NCI-H748 (cell line): ENCODE measurements at regions not wholly inside any gene's neighbourhood (a gene's known extent, or its start where the extent isn't known, plus 50 kb on each side); places are given as distances from the start of the nearest gene placed in this dataset.

ENCODE experiments used
- DNase-seq: peaks from one replicate; lab custom pipeline; 2025; ENCODE audit not compliant: unreplicated experiment; lab: John Stamatoyannopoulos, UW

DNA sequence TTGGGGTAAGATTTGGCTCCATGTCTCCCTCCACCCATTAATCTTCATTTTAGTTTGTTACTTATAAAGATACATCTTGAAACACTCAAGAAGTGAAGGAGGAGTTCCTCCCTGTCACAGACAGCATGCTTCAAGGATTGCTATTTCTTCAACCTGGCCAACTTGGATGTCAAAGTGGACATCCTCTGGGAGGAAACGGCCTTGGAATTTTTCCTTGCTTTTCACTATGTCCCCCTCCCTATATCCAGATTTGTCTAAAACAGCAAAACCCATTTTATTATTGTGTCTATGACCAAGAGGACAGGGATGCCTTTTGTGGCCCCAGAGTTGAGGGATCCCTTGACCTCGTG is 242.9 kb downstream of the LPIN1 start:
- no peak for DNase-seq

- DNase-seq: no peak
Observed at GRCh38 chr2:11990576-11990975, 244.1 kb downstream of the LPIN1 start.

DNA sequence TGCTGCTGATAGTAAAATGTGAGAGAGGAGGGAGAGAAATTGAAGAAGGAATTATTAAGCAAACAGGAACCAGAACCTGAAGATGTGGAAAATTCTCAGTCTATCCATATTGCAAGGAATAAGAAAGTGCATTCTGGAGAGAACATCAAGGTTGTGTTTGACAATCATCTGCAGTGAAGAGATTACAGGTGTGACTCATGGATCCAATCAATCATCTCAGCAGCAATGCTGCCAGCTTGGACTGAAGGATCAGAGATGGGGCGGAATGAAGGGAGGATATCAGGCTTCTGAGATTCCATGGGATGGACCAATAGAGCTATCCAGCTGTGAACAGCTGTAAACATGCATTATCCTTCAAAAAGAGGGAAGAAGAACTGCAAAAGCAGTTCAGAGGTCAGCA is 247.3 kb downstream of the LPIN1 start:
- no peak for DNase-seq

- DNase-seq: no peak
Observed at GRCh38 chr2:11995456-11995855, 249.0 kb downstream of the LPIN1 start.

DNA sequence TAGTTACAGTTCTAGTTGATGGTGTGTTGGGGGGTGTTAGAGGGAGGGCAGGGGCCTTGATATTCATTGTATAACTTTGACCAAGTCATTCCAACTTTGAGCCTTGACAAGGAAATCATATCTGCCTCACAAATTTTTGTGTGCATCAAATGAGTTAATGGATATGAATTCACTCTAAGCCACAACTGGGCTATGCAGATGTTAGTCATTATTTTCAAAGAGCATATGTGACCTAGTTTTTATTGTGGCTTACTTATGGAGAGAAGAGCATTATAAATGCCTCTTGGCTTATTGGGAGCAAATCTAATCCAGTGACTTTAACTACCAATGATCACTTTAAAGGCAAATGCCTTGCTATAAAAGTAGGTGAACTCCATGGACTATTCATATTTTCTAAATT is 250.2 kb downstream of the LPIN1 start:
- no peak for DNase-seq

DNA sequence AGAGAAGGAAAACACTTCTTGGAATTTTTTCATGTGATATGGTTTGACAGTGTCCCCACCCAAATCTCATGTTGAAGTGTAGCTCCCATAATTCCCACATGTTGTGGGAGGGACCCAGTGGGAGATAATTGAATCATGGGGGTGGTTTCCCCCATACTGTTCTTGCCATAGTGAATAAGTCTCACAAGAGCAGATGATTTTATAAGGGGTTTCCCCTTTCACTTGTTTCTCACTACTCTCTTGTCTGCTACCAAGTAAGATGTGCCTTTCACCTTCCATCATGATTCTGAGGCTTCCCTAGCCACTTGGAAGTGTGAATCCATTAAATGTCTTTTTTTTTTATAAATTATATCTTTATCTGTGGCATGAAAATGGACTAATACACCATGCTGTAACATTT is 250.7 kb downstream of the LPIN1 start:
- no peak for DNase-seq

DNA sequence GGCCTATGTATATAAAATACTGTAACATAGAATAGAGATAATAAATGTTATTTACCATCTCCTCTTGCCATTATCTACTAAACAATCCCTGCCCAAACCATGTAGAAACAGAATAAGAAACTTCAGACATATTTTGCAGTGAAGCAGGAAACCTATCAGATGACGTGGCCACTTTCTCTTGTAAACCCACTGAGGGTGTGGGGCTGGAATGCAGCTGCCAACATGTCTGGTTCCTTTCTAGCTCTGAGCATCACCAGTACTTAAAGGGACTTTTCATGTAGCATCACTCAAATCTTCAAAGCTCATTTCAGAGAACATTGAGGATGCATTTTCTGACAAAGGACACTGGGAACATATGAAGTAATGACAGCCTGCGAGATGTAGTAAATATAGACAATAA is 251.8 kb downstream of the LPIN1 start:
- DNase-seq: no peak

DNA sequence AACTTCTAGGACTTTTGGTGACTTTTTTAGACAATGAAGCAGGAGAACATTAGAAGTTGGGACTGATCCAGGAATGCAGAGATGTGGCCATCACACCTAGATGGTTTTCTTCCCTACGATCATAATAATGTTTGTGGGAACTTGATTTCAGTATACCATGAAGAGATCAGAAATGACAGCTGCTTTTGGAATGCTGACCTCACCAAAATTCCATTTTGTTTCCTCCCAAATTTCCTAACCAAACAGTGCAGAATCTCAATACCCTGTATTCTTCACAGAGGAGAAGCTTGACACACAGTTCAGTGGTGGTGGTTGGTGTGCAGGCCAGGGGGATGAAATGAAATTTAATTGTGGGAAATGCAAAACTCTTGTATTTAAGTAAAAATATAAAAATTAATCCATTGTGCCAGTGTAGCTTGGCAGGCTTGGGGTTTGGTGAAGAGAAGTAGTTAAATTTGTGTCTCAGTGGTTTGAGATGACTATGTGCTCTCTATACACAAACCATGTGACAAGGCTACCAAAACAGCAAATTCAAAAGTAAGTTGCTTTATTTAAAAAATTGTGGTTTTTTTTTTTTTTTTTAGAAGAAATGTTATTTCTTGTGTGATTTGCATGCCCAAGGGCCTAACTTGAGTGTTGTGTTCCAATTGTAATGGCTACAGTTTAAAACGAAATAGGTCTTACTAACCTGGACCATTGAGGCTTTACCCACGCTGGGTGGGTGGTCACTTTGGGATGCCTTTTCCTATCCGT is 252.4 kb downstream of the LPIN1 start:
- no peak for DNase-seq

DNA sequence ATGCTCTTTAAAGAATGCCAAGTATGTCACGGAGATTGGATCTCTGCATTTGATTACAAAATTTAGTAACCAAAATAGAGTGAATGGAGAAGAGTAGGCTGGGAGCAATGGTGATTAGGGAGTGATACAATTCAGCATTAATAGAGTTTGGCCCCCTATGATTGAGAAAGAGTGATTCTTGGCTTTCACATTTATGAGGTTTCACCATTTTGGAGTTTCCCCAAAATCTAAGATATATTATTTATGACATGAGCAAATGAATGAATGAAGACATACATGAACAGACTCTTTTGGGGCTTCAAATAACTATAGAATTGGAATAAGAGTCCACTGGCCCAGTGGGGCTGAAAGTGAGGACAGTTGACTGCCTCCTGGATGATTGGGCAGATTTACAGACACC is 255.2 kb downstream of the LPIN1 start:
- DNase-seq: no peak

GRCh38 chr2:12002215-12002614 is 255.8 kb downstream of the LPIN1 start:
- no peak for DNase-seq

DNA sequence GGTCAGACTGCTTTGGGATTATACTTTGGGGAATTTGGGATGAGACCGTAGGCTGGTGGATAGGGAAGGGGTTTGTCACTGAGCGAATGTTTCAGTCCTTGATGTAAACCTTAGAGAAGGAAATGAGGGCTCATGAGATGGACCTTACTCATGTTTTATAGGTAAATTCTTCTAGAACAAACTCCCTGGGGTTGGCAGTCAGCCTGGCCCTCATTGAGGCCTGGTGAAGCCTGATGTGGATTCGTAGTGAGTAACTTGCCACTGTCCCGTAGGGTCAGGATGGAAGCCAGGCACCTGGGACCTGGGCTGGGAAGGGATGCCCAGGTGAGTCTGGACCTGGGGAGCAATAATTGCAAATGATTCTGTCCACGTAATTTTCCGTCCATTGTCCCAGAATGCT is 258.3 kb downstream of the LPIN1 start:
- DNase-seq: no peak

GRCh38 chr2:12005886-12006681 is 259.7 kb downstream of the LPIN1 start:
- peak; percentile 22 for DNase-seq

DNA sequence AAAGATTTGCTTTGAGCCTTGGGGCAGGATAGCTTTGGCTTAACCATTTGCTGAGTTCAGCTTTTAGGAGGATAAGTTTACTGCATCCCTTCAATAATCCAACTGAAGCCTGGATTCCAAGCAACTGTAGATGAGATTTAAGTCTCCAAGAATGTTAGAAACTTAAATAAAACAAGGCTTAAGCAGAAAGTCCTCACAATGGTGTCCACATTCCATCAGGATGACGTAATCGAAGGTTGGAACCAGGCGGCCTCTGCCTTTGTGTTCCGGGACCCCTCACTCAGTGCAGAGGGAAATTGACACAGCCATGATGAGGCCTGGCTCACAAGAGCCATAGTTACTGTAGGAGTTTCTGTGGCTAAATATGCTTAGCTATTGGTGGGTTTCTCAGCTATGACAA is 260.4 kb downstream of the LPIN1 start:
- DNase-seq: no peak

GRCh38 chr2:12007282-12007681 is 260.9 kb downstream of the LPIN1 start:
- no peak for DNase-seq

DNA sequence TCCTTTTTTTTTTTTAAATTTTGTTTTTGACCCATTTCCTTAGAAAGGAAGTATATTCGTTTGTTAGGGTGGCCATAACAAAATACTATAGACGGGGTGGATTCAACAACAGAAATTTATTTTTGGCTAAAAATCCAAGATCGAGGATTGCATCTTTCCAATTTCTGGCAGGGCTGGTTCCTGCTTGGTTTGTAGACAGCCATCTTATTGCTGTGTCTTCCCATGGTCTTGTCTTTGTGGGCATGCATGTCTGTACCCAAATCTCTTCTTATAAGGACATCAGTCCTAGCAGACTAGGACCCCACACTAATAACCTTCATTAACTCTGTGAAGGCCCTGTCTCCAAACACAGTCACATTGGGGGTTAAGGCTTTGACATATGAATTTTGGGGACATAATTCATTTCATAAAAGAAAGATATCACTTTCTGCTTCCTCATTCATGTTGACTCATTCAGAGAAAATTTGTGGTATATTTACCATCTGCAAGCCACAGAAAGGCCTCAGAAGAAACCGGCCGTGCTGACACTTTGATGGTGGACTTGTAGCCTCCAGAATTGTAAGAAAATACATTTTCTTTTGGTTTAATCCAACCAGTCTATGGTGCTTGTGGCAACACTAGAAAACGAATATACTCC is 262.1 kb downstream of the LPIN1 start:
- DNase-seq: no peak

GRCh38 chr2:12009323-12009905 is 263.0 kb downstream of the LPIN1 start:
- no peak for DNase-seq

DNA sequence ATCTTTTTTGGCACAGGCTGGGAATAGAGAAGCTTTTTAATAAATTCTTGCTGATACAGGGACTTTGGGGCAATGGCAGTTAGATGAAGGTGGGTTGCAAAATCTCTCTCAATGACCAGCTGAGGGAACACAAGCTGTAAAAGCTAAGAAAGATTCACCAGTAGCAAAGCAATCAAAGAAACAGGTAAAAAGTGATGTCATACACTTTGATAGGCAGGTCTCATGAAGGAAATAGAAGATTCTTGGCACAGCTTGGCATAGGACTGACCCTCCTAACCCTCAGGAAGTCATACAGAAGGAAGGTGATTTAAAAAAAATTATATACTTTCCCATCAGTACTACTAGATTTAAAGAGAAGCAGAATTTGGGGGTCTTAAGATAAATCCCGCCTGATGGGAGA is 263.6 kb downstream of the LPIN1 start:
- DNase-seq: no peak

- DNase-seq: no peak
Observed at GRCh38 chr2:12010779-12011178, 264.3 kb downstream of the LPIN1 start.

- no peak for DNase-seq
Observed at GRCh38 chr2:12014088-12014960, 267.9 kb downstream of the LPIN1 start.

GRCh38 chr2:12017499-12018157 is 271.2 kb downstream of the LPIN1 start:
- DNase-seq: no peak
